ENCODE measurements at regions not wholly inside any gene's neighbourhood (a gene's known extent, or its start where the extent isn't known, plus 50 kb on each side); places are given as distances from the start of the nearest gene placed in this dataset.

- TF ChIP-seq CTCF (IDR thresholded peaks at IDR 0.05; ENCODE audit: control extremely low read depth in 1 of 3, insufficient read depth in 1 of 3, low read depth in 1 of 3, low read length in 3 of 3) (no peak), BACH1 (IDR thresholded peaks at IDR 0.05; ENCODE audit: low read length) (no peak), CEBPB (IDR thresholded peaks at IDR 0.05; ENCODE audit: low read depth, low read length) (no peak), POLR2A (IDR thresholded peaks at IDR 0.05; ENCODE audit: control extremely low read depth in 1 of 2, low read depth in 2 of 2, low read length in 2 of 2) (no peak), POLR2AphosphoS5 (IDR thresholded peaks at IDR 0.05; ENCODE audit: low read depth, low read length) (no peak), RAD21 (IDR thresholded peaks at IDR 0.05 in 1 of 2, conservative IDR thresholded peaks at IDR 0.05 in 1 of 2; ENCODE audit: low read depth in 2 of 2, low read length in 2 of 2) (no peak), JUN (IDR thresholded peaks at IDR 0.05; ENCODE audit: low read depth, low read length) (no peak)
These were observed 559.7 kb downstream of the BCL11A start for GRCh38 chr2:59993726-59994125.
